Inferior parietal cortex (tissue), 1 donor: ENCODE measurements at regions not wholly inside any gene's neighbourhood (a gene's known extent, or its start where the extent isn't known, plus 50 kb on each side); places are given as distances from the start of the nearest gene placed in this dataset.

Source experiments
- DNase-seq: peaks from one replicate; pipeline ENCODE4 v3.0.0-alpha.2; 2016; ENCODE audit errors: extremely low spot score

DNA sequence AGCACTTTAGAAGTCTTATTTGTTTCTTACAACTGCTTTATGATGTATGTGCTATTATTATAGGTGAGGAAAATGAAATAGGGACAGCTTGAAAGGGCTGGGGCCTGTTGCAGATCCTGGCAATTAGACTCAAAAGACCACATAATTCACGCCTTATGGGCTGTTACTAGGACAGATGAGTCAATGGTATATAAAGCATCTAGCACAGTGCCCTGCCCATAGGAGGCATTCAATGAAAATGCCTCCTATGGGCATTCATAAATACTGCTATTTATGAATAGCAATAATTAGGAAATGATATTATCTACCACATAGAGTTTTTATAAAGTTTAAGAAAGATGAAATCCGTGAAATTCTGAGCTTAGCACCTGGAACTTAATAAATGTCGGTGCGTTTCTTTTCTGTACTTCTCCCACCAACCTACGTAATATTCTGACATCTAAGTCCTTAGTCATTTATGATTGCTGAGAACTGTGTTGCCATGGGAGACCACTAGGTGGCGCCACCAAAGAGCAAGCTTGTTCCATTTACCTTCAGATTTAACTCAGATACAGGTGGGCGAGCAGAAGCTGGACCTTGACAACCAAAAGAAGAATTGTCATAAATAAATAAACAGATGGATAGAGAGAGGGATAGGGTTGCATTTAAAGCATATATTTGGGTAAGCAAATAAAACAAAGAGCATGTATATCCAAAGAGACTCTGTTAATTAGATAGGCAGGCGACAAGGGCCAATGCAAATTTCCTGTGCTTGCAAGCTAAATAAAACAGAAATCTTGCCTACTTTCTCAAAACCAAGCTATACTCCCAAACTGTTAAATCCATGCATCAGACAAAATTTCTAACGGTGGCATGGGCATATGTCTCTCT lies 699.9 kb downstream of the INHBA start:
- DNase-seq, result peak; percentile 39

DNA sequence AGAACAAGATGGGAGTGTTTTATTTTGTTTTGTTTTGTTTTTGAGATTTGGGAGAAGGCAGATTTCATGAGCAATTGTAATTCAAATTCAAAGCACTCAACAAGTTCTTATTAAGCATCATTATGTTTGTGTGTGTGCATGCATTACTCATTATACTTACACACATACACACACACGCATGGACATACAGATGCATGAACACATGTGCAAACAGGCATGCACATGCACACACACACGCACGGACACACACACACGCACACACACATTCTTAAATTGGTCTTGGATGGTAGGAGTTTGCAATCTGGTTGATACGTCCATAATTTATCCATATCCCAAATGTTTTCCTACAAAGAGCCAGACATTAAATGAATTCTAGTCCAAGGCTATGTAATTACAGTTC lies 702.8 kb downstream of the INHBA start:
- DNase-seq, result no peak

DNA sequence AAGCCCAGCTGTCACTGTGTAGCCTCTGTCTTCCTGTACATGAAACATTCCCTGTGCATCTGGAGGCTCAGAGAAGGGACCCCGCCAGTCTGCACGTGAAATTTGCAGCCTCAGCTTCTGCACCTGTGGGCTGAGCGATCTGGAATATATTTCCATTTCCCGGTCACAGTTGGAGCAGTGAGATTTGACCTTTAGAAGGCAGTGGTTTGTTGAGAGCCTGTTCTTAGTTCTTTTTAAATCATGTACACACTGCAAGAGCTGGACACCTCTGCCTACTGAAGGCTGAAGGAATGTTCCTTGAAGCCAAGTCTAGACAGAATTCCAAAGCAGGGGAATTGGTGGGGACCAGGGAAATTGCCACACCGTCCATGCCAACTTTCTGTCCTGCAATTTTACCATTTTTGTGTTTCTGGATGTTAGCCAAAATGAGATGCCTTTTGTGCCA lies 706.6 kb downstream of the INHBA start:
- DNase-seq, result no peak

DNA sequence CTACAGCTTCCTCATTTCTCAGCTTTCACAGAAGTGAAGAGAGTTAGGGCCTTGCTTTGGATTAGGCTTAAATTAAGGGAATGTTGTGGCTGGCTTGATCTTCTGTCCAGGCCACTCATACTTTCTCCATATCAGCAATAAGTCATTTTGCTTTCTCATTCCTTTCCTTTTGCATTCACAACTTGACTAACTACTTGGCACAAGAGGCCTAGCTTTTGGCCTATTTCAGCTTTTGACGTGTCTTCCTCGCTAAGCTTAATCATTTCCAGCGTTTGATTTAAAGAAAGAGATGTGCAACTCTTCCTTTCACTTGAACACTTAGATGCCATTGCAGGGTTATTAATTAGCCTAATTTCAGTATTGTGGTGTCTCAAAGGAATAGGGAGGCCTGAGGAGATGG lies 712.0 kb downstream of the INHBA start:
- DNase-seq, result no peak

DNA sequence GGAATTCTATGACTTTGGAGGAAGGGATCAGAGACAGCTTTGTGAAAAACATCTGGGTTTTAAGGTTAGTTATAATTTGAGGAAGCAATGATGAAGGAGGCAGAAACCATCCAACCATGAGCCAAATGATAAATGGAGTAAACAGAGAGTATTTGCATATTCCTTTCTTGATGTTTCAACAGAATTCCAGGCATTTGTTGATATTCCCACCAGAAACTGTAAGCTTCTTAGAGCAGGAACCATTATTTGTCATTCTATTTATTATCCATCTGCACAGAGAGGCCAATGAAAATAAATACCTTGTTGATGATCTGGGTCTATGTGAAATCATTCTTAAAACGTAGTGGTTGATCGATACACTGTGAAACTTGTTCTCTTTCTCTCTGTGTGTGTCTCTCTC lies 715.3 kb downstream of the INHBA start:
- no peak for DNase-seq

DNA sequence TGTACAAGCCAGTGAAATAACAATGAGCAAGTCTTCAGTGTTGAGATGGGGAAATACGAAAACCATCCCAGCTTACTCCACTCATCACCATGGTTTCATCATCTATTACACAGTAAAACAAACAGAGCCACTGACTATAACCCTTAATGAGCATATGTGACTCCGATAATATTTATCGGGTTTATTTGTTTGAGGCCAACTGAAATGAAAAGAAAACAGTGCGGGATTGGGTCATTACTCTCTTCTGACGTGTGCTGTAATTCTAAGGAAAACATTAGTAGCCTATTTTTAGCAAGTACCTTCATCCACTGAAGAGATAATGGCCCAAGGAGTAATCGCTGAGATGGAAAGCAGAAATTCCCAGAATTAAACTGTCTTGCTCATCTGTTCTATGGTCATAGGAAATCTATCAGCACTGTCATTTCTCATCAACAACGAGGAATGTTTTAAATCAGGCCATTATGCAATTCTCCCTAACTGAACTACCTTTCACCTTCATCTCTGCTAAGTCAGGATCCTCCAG lies 716.5 kb downstream of the INHBA start:
- no peak for DNase-seq

DNA sequence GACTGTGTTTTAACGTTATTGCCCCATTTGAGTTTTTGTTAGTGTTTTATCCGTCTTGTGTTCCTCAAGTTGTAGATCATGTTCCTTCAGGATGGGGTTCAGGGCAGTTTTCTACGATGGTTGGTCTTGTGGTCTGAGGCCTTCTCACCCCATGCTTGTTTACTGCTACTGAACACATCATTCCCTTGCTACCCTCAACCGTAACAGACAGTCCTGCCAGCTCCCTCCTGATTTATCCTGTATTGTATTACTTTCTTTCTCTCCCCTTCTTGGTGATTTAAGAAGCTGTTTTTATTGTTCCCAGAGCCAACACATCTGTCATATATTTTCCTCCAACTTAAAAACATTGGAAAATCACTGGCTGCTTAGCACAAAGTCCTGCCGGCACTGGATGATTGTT lies 719.8 kb downstream of the INHBA start:
- no peak for DNase-seq

DNA sequence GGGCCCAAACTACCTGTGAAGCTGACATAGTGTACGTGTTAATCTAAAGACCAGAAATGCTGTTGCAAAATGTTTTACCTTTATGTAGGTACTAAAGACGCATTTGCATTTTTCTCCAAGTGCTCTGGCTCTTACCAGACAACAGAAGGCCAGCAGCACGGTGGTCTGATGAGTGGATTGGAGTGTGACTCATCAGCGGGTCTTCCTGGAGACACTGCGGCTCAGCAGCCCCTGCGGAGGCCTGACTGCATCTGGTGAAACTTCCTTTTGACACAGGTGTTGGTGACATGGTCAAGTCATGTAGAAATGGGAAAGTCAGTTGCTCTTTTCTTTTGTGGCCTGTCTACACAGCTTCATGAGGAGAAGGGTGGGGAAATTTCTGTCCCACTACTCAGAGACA lies 723.6 kb downstream of the INHBA start:
- no peak for DNase-seq

DNA sequence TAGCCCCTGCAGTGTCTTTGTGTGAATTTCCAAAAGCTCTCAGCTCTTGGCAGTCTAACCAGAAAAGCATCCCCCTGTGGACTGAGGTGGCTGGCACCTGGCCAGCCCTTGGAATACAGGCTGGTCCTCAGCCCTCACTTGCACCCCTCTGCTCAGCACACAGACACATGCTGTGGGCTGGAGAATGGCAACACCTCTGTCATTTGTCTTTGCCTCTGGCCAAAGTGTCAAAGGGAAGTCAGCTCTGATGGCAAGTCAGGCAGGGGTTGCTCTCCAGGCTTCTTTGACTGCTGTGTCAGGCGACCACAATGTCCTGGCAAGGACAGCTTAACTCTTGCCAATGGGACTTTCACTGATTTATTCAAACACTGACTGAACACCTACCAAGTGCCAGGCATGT lies 724.8 kb downstream of the INHBA start:
- no peak for DNase-seq

DNA sequence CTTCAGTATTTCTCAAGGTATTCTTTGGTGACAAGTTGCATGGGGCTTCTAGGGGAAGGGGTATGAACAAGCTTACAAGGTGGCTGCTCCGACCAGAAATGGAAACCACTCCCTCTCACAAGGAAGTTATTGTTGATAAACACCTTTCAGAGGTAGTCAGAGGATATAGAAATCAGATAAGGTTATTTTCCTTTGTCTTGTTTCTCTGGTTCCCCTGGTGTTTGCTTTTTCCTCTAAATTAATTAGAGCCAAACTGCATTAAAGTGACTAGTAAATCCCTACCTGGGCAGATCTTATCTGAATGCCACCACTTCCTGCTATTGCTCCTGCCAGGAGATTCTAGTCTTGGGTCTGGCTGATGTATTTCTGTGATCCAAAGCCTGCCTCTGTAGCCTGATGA lies 725.4 kb downstream of the INHBA start:
- no peak for DNase-seq

DNA sequence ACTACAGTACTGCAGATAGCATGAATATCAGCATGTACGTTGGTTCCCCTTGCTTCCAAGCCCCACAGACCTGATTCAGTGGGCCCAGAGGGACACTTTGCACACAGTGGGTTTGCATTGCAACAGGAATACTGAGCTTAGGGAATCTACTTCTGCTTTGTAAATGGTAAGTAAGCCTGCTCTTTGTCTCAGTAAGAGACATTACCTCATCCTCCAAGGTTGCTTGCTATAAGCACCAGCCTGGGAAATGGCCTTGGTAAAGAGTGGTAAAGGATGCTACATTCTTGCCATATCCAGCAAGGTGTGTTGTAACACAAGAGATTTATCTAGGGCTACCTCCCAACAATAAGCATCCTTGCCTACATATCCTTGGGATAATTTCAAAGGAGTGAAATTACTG lies 730.5 kb downstream of the INHBA start:
- DNase-seq, result no peak

DNA sequence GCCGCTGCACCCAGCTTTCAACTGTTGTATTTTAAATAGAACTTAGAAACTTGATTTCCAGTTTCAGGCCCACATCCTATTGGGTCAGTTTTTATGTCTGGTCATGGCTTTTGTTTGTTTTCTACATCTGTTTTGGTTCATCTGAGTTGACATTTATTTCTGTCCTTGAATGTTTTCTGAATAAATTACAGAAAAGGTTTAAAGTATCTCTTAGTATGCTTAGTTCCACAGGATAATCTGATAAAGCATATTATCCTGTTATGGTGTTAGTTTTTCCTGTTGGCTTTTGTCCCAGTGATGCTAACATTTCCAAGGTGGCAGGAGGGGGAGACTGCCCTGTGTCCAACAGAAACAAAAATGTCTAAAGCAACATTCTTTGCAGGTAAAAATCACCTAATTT lies 733.2 kb downstream of the INHBA start:
- DNase-seq, result no peak

DNA sequence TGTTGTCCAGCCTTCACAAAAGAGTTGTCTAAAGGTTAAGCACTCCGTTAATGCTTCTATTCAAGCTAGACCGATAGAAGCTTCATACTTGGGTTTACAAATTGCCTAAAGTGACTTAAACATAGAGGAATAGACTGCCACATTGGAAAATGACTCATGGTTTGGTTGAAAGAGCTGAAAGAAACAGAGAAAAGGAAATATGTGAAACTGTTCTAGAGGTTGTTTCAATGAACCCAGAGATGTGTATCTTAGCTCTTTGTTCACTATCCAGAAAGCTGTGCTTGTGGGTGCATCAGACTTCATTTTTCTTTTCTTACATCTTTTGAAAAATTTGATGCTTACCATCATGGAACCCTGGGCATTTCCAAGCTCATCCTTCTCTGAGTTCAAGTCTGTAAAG lies 736.2 kb downstream of the INHBA start:
- no peak for DNase-seq

DNA sequence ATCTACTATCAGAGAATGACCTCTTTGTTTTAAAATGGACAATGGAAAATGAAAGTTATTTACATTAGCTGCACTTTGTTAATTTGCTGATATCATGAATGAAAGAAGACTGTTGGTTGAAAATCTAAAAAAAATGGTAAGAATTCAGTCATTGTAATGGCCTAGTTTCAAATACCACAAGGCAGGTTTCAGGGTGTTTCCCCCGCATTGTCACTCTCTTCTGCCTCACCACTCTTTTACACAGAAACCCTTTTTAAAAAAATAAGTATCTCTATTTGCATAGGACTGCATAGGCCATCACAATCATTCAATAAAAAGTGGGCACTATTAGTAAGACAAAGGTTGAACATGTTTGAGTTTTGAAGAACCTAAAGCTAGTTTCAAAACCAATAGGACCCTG lies 737.1 kb downstream of the INHBA start:
- DNase-seq, result no peak

DNA sequence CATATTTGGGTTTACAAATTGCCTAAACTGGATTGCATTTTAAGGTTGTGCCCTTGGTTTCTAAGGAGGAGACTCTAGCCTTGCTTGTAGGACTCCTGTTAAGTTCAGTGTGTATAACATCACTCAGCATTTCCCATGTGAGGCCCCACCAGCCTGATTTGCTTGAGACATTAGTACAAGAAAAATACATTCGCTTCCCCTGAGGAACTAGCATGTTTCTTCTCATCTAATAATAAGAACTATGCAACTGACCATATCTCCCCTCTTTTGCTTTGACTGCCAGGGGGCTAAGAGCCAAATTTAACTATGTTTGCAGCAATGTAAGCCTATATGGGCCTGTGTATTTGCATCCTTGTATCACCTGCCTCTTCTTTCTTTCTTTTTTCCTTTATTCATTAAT lies 737.9 kb downstream of the INHBA start:
- DNase-seq, result no peak

DNA sequence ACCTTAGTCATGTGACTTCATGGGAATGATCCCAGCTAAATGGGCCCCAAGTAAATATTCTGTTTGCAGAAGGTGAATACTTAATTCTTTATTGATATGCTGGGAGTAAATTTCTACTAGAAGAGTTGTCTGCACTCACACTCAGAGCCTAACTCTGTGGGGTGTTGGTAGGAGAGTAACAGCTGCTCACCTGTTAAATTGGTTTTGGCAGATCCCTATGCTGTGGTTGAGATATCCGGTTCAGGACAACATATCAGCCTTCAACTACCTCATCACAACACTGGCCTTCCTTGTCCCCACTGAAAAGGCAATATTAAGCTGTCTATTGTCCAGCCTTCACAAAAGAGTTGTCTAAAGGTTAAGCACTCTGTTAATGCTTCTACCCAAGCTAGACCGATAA lies 738.3 kb downstream of the INHBA start:
- no peak for DNase-seq

DNA sequence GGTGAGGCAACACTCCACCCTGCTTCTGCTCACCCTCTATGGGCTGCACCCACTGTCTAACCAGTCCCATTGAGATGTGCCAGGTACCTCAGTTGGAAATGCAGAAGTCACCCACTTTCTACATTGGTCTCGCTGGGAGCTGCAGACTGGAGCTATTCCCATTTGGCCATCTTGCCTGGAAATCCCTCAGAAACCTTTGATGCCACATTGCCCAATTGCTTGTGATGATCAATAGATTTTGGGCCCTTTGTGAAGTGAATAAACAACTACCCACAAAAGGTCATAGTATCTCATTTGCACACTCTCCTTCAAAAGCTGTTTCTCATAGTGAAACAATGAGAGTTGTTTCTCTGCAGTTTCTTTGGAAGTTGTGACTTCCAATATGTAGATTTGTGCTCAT lies 742.9 kb downstream of the INHBA start:
- no peak for DNase-seq

DNA sequence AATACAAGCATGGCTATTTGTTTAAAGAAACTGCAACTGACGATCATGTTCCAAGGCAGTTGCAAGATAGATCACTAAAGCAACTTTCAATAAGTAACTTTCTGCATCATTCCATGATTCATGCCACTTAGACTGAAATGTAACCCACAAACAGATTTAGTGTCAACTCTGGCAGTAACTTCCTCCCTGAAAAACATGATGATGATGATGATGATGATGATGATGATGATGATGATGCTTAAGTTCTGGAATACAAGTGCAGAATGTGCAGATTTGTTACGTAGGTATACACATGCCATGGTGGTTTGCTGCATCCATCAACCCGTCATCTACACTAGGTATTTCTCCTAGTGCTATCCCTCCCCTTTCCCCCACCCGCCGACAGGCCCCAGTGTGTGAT lies 754.7 kb downstream of the INHBA start:
- no peak for DNase-seq

DNA sequence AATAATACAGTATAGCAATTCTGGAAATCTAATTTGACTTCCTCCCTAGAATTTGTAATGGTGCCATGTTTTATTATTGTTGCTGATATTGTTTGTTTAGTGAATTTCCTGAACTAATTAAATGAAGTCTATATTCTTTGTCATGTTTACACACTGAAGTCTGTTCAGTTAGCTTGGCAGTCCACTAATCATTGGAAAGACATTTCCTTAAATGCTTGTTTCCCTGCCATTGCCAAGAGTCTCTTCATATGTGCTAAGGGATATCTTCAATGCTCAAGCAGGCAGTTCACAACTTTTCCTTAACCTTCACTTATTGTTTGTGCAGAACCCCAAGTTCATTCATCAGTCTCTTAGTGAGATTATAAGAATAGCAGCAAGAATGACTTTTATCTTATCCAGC lies 755.3 kb downstream of the INHBA start:
- DNase-seq, result no peak

DNA sequence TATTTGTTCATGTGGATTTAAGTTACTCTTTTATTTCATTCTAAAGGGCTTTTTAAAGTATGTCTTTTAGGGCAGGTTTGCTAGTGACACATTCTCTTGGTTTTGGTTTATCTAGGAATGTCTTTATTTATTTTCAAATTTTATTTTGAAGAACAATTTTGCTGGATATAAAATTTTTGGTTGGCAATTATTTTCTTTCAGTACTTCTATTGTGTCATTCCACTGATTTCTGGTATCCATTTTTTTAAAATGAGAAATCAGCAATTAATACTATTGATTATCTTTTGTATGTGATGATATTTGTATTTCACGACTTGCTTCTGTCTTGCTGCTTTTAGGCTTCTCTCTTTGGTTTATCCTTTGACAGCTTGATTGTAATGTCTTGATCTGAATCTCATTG lies 756.3 kb downstream of the INHBA start:
- no peak for DNase-seq

DNA sequence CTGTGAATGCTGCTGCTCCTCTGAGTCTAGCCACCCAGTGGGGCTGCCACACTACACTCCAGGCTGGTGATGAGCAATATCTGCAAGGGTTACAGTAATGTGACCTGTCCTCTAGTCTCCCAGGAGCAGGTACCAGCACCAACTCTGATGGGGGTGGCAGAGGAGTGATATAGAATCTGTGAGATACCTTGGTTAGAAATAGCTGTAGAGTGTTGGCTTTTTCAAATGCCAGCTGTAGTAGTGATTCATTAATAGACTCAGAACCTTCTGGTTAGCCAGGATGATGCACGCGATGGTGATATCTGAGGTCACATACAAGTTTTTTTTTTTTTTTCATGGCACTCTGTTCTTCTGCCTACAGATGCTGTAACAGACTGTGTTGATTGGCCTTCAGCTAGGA lies 757.1 kb downstream of the INHBA start:
- no peak for DNase-seq

DNA sequence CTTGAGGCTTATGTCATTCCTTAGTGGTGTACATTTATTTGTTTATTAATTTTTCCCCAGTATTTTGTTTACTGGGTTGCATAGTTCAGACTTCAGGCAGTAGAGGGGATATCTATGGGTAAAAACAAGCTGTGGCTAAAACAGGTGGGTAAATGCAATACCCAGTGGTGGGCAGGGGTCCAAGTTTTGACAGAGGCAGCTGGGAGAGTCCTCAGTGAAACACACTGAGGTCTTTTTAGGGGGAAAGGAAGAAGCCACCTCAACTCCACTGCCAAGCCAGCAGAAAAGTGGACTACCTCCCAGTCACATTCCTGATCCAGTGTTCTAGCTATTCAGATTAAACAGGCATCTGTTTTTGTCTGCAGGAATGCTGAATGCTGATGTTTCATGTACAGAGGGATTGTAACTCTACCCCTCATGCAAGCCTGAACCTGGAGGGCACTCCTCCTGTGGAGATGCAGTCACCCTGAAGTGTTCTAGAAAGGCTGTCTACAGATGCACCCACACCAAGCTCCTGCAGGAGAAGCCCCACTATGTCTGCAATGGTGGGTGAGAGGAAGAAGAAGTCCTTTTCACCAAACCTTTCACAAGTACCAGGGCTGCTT lies 757.8 kb downstream of the INHBA start:
- no peak for DNase-seq

DNA sequence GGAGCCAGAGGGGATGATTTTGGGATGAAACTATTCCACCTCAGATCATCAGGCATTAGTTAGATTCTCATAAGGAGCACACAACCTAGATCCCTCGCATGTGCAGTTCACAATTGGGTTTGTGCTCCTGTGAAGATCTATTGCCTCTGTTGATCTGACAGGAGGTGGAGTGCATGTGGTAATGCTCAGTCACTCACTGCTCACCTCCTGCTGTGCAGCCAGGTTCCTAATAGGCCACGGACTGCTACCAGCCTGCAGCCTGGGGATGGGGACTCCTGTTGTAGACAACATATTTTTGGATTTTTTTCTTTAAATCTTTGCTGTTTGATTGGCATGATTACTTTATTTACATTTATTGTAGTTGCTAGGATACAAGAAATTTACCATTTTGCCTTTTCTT lies 765.0 kb downstream of the INHBA start:
- DNase-seq, result no peak
